ENCODE measurements at regions not wholly inside any gene's neighbourhood (a gene's known extent, or its start where the extent isn't known, plus 50 kb on each side); places are given as distances from the start of the nearest gene placed in this dataset.
A peak's percentile ranks its signal among the peaks of the same experiment; 100 is the strongest.
"Not testable (repeated sequence)": the region's sequence is repeated elsewhere in the genome, so short reads cannot be mapped to it uniquely, and the experiment has no call there.

GRCh38 chr3:127072221-127072771 is 89.4 kb downstream of the PLXNA1 start:
- TF ChIP-seq, protein P1, sequence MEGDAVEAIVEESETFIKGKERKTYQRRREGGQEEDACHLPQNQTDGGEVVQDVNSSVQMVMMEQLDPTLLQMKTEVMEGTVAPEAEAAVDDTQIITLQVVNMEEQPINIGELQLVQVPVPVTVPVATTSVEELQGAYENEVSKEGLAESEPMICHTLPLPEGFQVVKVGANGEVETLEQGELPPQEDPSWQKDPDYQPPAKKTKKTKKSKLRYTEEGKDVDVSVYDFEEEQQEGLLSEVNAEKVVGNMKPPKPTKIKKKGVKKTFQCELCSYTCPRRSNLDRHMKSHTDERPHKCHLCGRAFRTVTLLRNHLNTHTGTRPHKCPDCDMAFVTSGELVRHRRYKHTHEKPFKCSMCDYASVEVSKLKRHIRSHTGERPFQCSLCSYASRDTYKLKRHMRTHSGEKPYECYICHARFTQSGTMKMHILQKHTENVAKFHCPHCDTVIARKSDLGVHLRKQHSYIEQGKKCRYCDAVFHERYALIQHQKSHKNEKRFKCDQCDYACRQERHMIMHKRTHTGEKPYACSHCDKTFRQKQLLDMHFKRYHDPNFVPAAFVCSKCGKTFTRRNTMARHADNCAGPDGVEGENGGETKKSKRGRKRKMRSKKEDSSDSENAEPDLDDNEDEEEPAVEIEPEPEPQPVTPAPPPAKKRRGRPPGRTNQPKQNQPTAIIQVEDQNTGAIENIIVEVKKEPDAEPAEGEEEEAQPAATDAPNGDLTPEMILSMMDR (conservative IDR thresholded peaks at IDR 0.05), result no peak
- no peak overlapping the region; the same call in 1 of the 2 replicates for H3K27ac ChIP-seq

DNA sequence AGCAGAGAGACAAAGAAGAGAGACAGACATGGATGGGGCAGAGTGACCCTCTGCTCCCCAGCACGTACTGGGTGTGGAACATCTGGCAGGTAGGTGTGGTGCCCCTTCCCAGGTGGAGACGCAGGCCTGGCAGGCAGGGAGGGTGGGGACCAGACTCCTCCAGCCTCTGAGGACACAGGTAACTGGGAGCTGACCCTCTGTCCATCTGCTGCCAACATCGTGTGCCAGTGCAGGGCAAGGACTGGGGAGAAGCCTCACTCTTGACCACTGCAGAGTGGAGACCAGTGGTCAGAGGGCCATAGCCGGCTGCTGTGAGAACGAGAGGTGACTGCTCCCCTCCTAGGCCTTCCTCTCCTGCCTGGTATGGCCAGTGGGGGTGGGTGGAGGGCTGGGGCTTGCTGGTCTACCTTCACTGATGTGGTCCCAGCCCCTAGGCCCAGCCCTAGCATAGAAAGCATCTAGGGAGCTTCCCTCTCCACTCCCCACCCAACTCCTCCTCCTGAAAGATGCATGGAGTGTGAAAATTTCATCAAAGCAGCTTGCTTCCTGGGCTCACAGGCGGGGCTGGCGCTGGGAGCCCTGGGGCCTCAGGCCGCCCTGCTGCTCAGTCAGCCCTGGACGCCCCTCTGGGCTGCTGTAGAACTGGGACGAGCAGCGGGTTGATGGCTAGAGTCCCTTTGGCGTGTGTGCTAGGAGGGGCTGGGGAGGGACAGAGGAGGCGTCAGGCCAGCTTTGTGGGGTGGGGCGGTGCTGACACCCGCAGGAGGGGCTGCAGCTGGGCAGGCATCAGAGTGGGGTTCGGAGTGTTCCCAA is 90.3 kb downstream of the PLXNA1 start:
- TF ChIP-seq, protein P1 (conservative IDR thresholded peaks at IDR 0.05), result no peak
- peak overlapping the region; percentile 70 for H3K27ac ChIP-seq

GRCh38 chr3:127073941-127074820 is 91.3 kb downstream of the PLXNA1 start:
- TF ChIP-seq, protein P1 (conservative IDR thresholded peaks at IDR 0.05), result no peak
- H3K27ac ChIP-seq, result peak overlapping the region; percentile 70

- TF ChIP-seq, protein P1 (conservative IDR thresholded peaks at IDR 0.05), result no peak
- H3K27ac ChIP-seq, result peak overlapping the region; percentile 70
Measured at GRCh38 chr3:127074900-127075360, 92.0 kb downstream of the PLXNA1 start.

- H3K27ac ChIP-seq, result not testable (repeated sequence)
Measured at GRCh38 chr3:127076166-127076992, 93.5 kb downstream of the PLXNA1 start.

DNA sequence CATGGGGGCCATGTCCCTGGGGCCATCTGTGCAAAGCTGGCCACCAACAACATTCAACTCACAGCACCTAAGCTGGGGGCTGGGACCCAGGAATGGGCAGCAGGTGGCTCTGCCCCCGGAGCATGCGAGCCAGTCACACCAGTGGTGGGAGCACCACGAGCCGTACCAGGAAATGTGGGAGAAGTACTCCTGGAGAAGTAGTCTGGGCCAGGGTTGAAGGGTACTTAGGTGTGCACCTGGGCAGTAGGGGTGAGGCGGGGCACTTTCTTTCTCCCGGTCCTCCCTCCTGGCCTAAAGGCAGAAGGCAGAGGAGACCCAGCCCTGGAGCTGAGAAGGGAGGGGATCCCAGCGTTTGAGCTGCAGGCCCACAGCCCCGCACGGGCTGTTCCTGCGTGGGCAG is 94.2 kb downstream of the PLXNA1 start:
- H3K27ac ChIP-seq, result no peak overlapping the region
- TF ChIP-seq, protein P1 (conservative IDR thresholded peaks at IDR 0.05), result no peak

DNA sequence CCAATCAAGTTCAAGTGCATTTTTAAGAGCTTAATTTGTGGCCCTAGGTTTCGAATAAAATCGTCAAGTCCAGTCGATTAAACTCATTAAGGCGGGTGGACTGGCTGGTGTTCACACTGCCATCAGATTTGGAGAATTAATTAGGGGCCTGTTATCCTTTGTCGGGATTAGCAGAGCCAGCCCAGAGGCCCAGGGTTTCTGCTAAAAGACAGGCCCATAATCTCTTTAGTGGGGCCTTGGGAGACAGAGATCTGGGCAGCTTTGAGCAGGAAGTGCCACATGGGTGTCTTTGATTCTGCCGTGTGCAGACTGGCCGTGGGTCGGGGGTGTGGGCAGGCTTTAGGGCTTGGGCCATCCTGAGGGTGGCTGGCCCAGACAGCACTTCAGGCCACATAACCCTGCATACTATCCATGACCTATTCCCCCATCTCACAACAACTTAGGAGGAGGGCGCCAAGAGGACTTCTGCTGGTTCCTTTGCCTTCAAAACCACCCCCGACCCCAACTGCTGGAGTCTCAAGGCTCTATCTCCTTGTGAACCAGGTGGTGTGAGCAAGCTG is 94.7 kb downstream of the PLXNA1 start:
- no peak overlapping the region for H3K27ac ChIP-seq
- TF ChIP-seq, protein P1 (conservative IDR thresholded peaks at IDR 0.05), result no peak
